Upper lobe of left lung (tissue), 4 donors: ENCODE measurements at regions not wholly inside any gene's neighbourhood (a gene's known extent, or its start where the extent isn't known, plus 50 kb on each side); places are given as distances from the start of the nearest gene placed in this dataset.

ENCODE experiments used
- POLR2A ChIP-seq, 4 donors: fragments of 450-650 bp; IDR thresholded peaks; one replicate each; pipeline ENCODE4 v1.5.1; 2016 to 2017; ENCODE audit warnings: antibody characterized with exemption in 4 of 4, mild to moderate bottlenecking in 2 of 4
- TF ChIP-seq, protein P1 (sequence below), 6 experiments: fragments of 450-650 bp in 4 of 6; fragments of 200-600 bp in 2 of 6; sonication (generic) in 2 of 6; IDR thresholded peaks; one replicate each; pipeline ENCODE4 v1.5.1; 2016 to 2019; ENCODE audit warnings: antibody characterized with exemption in 6 of 6

DNA sequence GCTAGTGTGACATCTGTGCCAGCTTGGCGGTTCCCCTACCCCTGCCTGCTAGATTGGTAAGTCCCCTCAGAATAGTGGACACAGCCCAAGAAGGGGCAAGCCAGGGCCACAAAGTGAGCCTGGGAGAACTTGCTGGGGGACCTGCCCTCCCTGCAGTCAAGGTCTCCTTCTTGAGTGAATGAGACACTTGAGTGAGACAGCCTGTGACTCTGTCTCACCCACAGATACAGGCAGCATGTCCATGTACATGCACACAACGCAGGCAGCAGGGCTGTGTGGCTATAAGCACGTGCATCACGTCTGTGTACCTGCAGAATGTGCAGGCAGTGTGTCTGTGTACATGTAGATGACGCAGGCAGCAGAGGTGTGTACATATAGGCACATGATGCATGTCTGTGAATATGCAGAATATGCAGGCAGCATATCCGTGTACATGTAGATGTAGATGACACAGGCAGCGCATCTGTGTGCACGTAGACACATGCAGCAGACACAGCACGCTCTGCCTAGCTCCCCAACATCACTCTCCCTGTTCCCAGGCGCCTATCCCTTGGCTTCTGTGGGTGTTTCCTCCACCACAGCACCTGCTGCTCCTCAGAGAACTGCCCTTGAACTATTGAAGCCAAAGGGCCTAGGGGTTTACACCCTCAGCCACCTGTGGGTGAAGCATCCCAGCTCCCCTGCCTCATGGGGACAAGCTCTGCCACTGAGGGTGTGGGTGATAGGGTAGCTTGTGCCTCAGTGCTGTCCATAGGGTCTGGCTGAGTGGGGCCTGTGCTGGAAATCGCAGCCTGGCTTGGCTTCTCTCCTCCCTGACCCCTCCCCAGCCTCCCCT is 147.2 kb upstream of the TWIST2 start:
- TF ChIP-seq POLR2A (IDR thresholded peaks at IDR 0.05) = peak in 1 of 4 donors; percentile 6
- TF ChIP-seq, protein P1, sequence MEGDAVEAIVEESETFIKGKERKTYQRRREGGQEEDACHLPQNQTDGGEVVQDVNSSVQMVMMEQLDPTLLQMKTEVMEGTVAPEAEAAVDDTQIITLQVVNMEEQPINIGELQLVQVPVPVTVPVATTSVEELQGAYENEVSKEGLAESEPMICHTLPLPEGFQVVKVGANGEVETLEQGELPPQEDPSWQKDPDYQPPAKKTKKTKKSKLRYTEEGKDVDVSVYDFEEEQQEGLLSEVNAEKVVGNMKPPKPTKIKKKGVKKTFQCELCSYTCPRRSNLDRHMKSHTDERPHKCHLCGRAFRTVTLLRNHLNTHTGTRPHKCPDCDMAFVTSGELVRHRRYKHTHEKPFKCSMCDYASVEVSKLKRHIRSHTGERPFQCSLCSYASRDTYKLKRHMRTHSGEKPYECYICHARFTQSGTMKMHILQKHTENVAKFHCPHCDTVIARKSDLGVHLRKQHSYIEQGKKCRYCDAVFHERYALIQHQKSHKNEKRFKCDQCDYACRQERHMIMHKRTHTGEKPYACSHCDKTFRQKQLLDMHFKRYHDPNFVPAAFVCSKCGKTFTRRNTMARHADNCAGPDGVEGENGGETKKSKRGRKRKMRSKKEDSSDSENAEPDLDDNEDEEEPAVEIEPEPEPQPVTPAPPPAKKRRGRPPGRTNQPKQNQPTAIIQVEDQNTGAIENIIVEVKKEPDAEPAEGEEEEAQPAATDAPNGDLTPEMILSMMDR (IDR thresholded peaks at IDR 0.05) = no peak
